OCI-LY3 (cell line): ENCODE measurements at regions not wholly inside any gene's neighbourhood (a gene's known extent, or its start where the extent isn't known, plus 50 kb on each side); places are given as distances from the start of the nearest gene placed in this dataset.

Source experiments
- EZH2phosphoT487 ChIP-seq: fragments of 200-600 bp; shearing (Covaris generic); IDR thresholded peaks from 2 replicates; pipeline ENCODE4 v1.6.1; 2018; ENCODE audit warnings: antibody characterized with exemption, mixed run types, low read depth
- TF ChIP-seq, protein P1 (sequence below): fragments of 200-600, 300-600 bp; sonication (generic); IDR thresholded peaks from 2 replicates; pipeline ENCODE4 v1.5.1; 2014; ENCODE audit warnings: antibody characterized with exemption, low read length, low read depth

DNA sequence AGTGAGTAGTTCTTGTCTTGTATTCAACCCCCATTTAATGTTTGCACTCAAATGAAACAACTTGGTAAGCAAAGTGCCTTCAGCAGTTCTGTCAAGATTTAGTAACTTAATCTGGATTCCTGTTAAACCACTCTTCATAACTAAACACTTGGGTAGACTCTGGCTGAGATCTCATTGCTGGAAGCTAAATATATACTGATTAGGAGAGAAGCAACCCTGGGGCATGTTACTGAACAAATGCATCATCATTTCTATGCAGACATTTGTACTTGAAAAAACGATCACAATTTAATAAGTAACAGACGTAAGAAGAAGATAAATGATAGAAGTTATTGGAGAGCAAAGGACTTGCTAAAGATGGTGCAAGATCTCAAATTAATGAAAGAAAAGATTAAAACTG lies 308.4 kb upstream of the POM121L12 start:
- TF ChIP-seq, protein P1, sequence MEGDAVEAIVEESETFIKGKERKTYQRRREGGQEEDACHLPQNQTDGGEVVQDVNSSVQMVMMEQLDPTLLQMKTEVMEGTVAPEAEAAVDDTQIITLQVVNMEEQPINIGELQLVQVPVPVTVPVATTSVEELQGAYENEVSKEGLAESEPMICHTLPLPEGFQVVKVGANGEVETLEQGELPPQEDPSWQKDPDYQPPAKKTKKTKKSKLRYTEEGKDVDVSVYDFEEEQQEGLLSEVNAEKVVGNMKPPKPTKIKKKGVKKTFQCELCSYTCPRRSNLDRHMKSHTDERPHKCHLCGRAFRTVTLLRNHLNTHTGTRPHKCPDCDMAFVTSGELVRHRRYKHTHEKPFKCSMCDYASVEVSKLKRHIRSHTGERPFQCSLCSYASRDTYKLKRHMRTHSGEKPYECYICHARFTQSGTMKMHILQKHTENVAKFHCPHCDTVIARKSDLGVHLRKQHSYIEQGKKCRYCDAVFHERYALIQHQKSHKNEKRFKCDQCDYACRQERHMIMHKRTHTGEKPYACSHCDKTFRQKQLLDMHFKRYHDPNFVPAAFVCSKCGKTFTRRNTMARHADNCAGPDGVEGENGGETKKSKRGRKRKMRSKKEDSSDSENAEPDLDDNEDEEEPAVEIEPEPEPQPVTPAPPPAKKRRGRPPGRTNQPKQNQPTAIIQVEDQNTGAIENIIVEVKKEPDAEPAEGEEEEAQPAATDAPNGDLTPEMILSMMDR = no peak
- no peak for TF ChIP-seq EZH2phosphoT487
